ENCODE measurements at regions not wholly inside any gene's neighbourhood (a gene's known extent, or its start where the extent isn't known, plus 50 kb on each side); places are given as distances from the start of the nearest gene placed in this dataset.

DNA sequence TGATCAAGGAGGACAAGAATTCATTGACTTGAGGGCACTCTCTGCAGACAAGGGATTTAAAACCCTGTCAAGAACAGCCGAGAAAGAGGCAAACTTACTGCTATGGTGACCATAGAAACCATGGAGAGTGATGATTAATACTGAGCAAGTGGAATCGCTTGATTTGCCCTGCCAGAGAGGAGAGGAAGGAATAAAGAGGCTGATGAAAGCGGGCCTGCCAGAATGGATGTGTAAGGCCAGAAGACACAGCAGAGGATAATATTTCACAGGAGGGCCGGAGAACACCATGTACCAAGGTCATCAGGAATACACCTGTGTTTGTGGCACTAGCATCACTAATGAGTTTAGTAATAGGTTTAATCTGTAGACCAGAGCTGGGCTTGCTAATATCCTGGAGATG is 221.8 kb upstream of the DCN start:
- CTCF ChIA-PET, result interaction anchor here (1.3 kb wide), 1 partner anchor 23 kb away, joined by 3 read pairs; no protein-coding TSS in a partner anchor
- no peaks in the 10 kb centered on the region for H3K9me3 Mint-ChIP-seq
- H3K4me3 Mint-ChIP-seq, result no peak overlapping the region
- H3K27ac Mint-ChIP-seq, result no peak overlapping the region
- intact Hi-C loops (cut with micrococcal nuclease), result no loop called here
- H3K4me1 Mint-ChIP-seq (ENCODE audit: low read depth), result peaks cover 7% of the 10 kb centered on the region
- no peak for DNase-seq
- H3K27me3 Mint-ChIP-seq (ENCODE audit: low read depth), result no peaks in the 10 kb centered on the region
- H3K36me3 Mint-ChIP-seq (ENCODE audit: low read depth), result no peaks in the 10 kb centered on the region

DNA sequence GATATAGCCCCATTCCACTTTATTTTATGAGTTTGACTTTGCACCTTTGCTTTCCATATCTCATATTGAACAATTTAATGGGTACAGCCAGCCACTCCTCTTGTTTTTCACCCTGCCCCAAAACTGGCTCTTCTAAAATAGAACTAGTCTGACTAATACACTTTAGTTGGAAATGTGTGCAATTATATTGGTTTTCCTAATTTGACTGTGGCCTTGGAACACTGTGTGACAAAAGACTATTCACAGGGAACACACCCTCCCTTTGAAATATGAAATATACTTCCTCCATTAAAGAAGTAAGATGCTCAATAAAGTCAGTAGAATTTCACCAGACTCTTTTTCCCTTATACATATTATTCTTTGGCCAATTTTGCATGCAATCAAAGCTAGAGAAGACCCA is 218.6 kb upstream of the DCN start:
- Mint-ChIP-seq H3K27me3 (ENCODE audit: low read depth) (no peaks in the 10 kb centered on the region), H3K9me3 (no peaks in the 10 kb centered on the region), H3K36me3 (ENCODE audit: low read depth) (no peaks in the 10 kb centered on the region), H3K4me3 (no peak overlapping the region), H3K4me1 (ENCODE audit: low read depth) (no peaks in the 10 kb centered on the region), H3K27ac (no peak overlapping the region)
- no peak for DNase-seq
- CTCF ChIA-PET, result interaction anchor here (1.4 to 1.5 kb wide), 2 partner anchors 13 to 19 kb away, joined by 5 to 7 read pairs; no protein-coding TSS in a partner anchor
- intact Hi-C loops (cut with micrococcal nuclease), result no loop called here

DNA sequence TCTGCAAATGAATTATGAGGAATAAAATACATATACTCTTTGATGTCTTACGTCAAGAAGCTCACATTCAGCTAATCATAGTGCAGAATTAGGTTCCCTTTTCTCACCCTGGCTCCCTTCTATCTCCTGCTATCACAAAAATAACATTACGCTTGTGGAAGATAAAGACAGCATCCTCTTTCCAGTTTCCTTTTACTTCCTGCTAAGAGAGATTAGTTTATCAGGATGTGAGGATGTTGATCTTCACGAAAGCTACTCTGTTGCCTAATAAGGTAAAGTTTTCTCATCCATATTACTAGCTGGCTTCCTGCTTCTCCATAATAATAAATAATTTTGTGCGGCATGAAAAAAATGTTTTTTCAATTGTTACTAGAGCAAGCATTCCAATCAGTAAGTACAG is 217.7 kb upstream of the DCN start:
- H3K27ac Mint-ChIP-seq, result no peak overlapping the region
- CTCF ChIA-PET, result interaction anchor here (1.4 to 1.5 kb wide), 2 partner anchors 14 to 18 kb away, joined by 5 to 7 read pairs; no protein-coding TSS in a partner anchor
- H3K4me1 Mint-ChIP-seq (ENCODE audit: low read depth), result no peaks in the 10 kb centered on the region
- H3K27me3 Mint-ChIP-seq (ENCODE audit: low read depth), result no peaks in the 10 kb centered on the region
- DNase-seq, result no peak
- H3K4me3 Mint-ChIP-seq, result no peak overlapping the region
- no peaks in the 10 kb centered on the region for H3K9me3 Mint-ChIP-seq
- H3K36me3 Mint-ChIP-seq (ENCODE audit: low read depth), result no peaks in the 10 kb centered on the region
- intact Hi-C loops (cut with micrococcal nuclease), result no loop called here

DNA sequence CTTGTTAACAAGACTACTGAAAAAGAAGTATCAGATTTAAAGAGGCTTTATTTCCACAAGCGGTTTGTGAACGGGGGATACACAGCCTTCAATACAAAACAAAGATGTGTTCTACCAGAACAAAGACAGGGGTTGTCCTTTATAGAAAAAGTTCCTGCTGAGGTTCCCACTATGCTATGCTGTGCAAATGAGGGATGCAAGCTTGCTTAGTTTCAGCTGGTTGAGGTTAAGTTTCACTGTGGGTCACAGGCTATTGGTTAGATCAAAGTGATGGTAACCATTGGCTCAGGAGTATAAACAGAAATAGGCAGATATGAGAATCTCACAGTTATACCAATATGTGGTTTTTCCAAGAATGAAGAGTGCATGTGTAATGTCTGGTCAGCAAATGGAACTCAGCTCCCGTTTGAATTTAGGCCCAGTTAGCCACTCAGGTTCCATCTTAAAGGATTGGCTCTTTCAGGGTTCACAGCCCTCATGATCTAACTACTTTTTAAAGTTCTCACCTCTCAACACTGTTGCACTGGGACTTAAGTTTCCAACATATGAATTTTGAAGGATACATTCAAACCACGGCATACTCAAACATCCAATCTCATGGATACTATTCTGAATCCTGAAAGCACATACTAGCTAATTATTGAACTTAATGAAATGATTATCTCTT is 215.4 kb upstream of the DCN start:
- H3K9me3 Mint-ChIP-seq, result no peaks in the 10 kb centered on the region
- H3K27me3 Mint-ChIP-seq (ENCODE audit: low read depth), result no peaks in the 10 kb centered on the region
- intact Hi-C loops (cut with micrococcal nuclease), result no loop called here
- no peak for DNase-seq
- H3K4me1 Mint-ChIP-seq (ENCODE audit: low read depth), result no peaks in the 10 kb centered on the region
- CTCF ChIA-PET, result no interaction called here
- H3K4me3 Mint-ChIP-seq, result no peak overlapping the region
- no peak overlapping the region for H3K27ac Mint-ChIP-seq
- no peaks in the 10 kb centered on the region for H3K36me3 Mint-ChIP-seq (ENCODE audit: low read depth)

DNA sequence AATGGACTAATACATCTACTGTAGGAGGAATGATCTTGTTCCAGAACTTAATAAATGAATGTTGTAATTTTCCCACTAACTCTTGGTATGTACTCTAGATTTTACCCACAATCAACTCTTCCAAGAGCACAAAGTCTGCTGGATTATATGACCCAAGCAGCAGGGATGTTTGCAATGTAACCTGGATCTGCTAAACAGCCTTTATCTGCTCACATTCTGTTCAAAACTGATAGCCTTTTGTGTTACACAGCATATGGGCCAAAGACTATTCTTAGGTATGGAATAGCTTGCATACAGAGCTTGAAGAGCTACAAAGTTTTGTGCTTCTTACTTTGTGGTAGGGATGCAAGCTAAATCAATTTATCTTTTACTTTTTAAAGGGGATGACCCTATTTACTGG is 213.7 kb upstream of the DCN start:
- Mint-ChIP-seq H3K4me3 (no peak overlapping the region), H3K36me3 (ENCODE audit: low read depth) (no peaks in the 10 kb centered on the region), H3K4me1 (ENCODE audit: low read depth) (no peaks in the 10 kb centered on the region), H3K9me3 (peaks cover 4% of the 10 kb centered on the region), H3K27me3 (ENCODE audit: low read depth) (no peaks in the 10 kb centered on the region), H3K27ac (no peak overlapping the region)
- CTCF ChIA-PET, result interaction anchor here (1.7 kb wide), 1 partner anchor 14 kb away, joined by 11 read pairs; no protein-coding TSS in a partner anchor
- DNase-seq, result no peak
- intact Hi-C loops (cut with micrococcal nuclease), result no loop called here

DNA sequence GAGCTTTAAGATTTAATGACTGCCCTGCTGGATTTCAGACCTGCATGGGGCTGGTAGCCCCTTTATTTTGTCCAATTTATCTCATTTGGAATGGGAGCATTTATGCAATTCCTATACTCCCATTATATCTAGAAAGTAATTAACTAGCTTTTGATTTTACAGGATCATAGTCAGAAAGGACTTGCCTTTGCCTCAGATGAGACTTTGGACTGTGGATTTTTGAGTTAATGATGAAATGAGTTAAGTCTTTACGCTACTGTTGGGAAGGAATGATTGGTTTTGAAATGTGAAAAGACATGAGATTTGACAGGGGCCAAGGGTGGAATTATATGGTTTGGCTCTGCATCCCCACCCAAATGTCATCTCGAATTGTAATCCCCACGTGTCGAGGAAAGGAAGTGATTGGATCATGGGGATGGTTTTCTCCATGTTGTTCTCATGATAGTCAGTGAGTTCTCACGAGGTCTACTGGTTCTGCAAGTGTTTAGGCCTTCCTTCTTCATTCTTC is 213.1 kb upstream of the DCN start:
- H3K9me3 Mint-ChIP-seq, result peaks cover 4% of the 10 kb centered on the region
- no peaks in the 10 kb centered on the region for H3K36me3 Mint-ChIP-seq (ENCODE audit: low read depth)
- H3K27me3 Mint-ChIP-seq (ENCODE audit: low read depth), result no peaks in the 10 kb centered on the region
- H3K4me1 Mint-ChIP-seq (ENCODE audit: low read depth), result no peaks in the 10 kb centered on the region
- no peak overlapping the region for H3K4me3 Mint-ChIP-seq
- DNase-seq, result no peak
- intact Hi-C loops (cut with micrococcal nuclease), result no loop called here
- CTCF ChIA-PET, result interaction anchor here (0.6 to 1.7 kb wide), 3 partner anchors 13 to 866 kb away, joined by 3 to 11 read pairs (median 3); no protein-coding TSS in a partner anchor
- no peak overlapping the region for H3K27ac Mint-ChIP-seq

DNA sequence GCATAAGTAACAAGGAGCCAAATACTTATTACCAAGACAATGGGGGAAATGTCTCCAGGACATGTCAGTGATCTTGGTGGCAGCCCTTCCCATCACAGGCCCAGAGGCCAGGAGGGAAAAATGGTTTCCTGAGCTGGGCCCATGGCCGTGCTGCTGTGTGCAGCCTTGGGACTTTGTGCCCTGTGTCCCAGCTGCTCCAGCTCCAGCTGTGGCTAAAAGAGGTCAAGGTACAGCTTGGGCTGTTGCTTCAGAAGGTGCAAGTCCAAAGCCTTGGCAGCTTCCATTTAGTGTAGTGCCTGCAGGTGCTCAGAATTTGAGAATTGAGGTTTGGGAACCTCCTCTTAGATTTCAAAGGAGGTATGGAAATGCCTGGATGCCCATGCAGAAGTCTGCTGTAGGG is 212.3 kb upstream of the DCN start:
- Mint-ChIP-seq H3K9me3 (peaks cover 4% of the 10 kb centered on the region), H3K36me3 (ENCODE audit: low read depth) (no peaks in the 10 kb centered on the region), H3K27ac (no peak overlapping the region), H3K4me1 (ENCODE audit: low read depth) (no peaks in the 10 kb centered on the region), H3K4me3 (no peak overlapping the region), H3K27me3 (ENCODE audit: low read depth) (no peaks in the 10 kb centered on the region)
- intact Hi-C loops (cut with micrococcal nuclease), result no loop called here
- CTCF ChIA-PET, result interaction anchor here (0.6 kb wide), 2 partner anchors 15 to 867 kb away, joined by 3 read pairs; no protein-coding TSS in a partner anchor
- DNase-seq, result no peak

DNA sequence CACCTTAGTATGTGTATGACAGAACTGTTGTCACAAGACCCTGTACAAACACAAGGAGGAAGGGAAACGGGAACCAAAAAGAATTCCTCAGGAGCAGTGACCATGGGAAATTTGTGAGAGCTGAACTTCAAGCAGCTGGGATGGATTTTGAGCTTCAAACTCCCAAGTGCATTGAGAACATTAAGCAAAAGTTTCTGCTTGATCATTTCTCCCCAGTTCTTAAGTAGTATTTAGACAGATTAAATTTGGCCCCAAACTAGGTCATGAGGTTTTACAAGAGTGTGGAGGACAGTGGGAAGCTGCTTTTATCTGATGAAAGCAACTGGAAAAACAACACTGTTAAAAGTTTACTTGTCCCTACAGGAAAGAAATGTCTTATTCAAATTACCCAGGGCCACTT is 206.0 kb upstream of the DCN start:
- Mint-ChIP-seq H3K4me1 (ENCODE audit: low read depth) (no peaks in the 10 kb centered on the region), H3K4me3 (no peak overlapping the region), H3K27me3 (ENCODE audit: low read depth) (no peaks in the 10 kb centered on the region), H3K9me3 (peaks cover 4% of the 10 kb centered on the region), H3K27ac (no peak overlapping the region), H3K36me3 (ENCODE audit: low read depth) (no peaks in the 10 kb centered on the region)
- DNase-seq, result no peak
- CTCF ChIA-PET, result interaction anchor here (0.6 kb wide), 1 partner anchor 190 kb away, joined by 3 read pairs; no protein-coding TSS in a partner anchor
- intact Hi-C loops (cut with micrococcal nuclease), result no loop called here

DNA sequence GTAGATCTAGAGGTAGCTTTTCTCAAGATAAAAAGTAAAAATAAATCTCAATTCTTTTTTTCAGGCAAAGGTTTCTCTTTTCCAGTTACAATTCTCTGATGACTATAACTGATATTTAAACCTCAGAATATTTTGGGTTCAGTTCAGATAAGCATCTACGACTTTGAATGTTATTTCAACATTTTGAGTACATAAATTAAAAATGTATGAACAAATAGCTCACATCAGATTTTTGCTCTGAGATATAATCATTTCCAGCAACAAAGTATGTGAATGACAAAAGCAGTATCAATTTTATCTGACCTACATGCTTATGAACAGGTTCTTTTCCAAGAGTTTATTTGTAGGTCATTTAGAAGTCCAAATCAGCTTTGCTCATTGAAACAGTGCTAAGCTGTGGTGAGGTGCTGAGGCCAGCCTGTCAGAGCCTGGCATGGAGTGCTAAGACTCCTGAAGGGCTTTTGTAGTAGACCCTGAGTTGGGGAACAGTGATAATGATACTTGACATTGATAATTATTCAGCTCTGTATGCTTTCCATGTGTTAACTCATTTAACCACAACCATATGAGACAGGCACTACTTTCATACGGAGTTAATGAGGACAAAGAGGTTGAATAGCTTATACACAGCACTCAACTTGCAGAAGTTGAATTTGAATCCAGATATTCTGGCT is 205.0 kb upstream of the DCN start:
- DNase-seq, result no peak
- H3K4me3 Mint-ChIP-seq, result no peak overlapping the region
- H3K9me3 Mint-ChIP-seq, result peaks cover under 1% of the 10 kb centered on the region
- CTCF ChIA-PET, result no interaction called here
- intact Hi-C loops (cut with micrococcal nuclease), result loop anchor here (2.0 kb wide), 1 partner anchor 15 kb away; no protein-coding TSS in a partner anchor
- no peaks in the 10 kb centered on the region for H3K36me3 Mint-ChIP-seq (ENCODE audit: low read depth)
- H3K27ac Mint-ChIP-seq, result no peak overlapping the region
- H3K4me1 Mint-ChIP-seq (ENCODE audit: low read depth), result no peaks in the 10 kb centered on the region
- H3K27me3 Mint-ChIP-seq (ENCODE audit: low read depth), result no peaks in the 10 kb centered on the region

DNA sequence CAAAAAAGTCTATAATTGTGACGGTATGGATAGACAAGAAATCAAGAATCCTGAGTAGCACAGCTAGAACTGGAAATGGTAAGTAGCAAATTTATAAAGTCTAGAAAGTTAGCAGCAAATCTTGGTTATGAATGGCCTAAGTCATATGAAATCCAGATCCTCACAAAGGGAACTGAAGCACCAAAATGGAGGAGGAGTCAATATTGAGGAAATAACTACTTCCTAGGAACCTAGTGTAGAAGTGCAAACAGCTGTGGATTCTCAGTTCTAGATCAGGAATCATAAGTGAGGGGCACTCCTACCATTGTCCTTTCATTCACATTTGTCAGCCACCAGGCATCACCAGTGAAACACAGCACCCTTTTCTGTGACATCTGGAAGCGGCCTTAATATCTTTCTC is 202.2 kb upstream of the DCN start:
- Mint-ChIP-seq H3K9me3 (no peaks in the 10 kb centered on the region), H3K27ac (no peak overlapping the region), H3K36me3 (ENCODE audit: low read depth) (no peaks in the 10 kb centered on the region), H3K4me1 (ENCODE audit: low read depth) (peaks cover 5% of the 10 kb centered on the region), H3K27me3 (ENCODE audit: low read depth) (no peaks in the 10 kb centered on the region), H3K4me3 (no peak overlapping the region)
- no peak for DNase-seq
- intact Hi-C loops (cut with micrococcal nuclease), result loop anchor here (5.0 kb wide), 5 partner anchors 192 to 1117 kb away; no protein-coding TSS in a partner anchor
- CTCF ChIA-PET, result interaction anchor here (1.1 kb wide), 1 partner anchor 23 kb away, joined by 4 read pairs; no protein-coding TSS in a partner anchor

DNA sequence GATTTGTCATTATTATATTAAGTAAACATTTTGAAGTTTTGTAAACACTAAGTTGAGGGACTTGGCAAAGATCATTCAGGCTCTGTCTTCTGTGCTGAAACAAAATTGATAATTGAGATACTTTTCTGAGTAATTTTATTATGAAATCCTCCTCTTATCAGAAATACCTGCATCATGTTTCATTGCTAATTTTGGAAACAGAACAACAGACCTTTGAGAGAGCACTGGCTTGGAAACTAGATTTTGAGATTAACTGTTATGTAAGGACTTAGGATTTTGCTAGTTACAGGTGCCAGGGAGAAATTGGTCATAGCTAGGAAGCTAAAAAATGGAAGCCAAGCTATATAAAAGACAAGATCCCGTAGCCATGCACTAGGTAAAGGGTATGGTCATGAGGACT is 201.7 kb upstream of the DCN start:
- no peak overlapping the region for H3K27ac Mint-ChIP-seq
- CTCF ChIA-PET, result interaction anchor here (0.6 to 1.1 kb wide), 2 partner anchors 24 to 189 kb away, joined by 4 to 6 read pairs; no protein-coding TSS in a partner anchor
- no peak for DNase-seq
- intact Hi-C loops (cut with micrococcal nuclease), result loop anchor here (5.0 kb wide), 5 partner anchors 193 to 1118 kb away; no protein-coding TSS in a partner anchor
- H3K36me3 Mint-ChIP-seq (ENCODE audit: low read depth), result no peaks in the 10 kb centered on the region
- H3K9me3 Mint-ChIP-seq, result no peaks in the 10 kb centered on the region
- H3K4me1 Mint-ChIP-seq (ENCODE audit: low read depth), result peaks cover 5% of the 10 kb centered on the region
- no peaks in the 10 kb centered on the region for H3K27me3 Mint-ChIP-seq (ENCODE audit: low read depth)
- H3K4me3 Mint-ChIP-seq, result no peak overlapping the region

DNA sequence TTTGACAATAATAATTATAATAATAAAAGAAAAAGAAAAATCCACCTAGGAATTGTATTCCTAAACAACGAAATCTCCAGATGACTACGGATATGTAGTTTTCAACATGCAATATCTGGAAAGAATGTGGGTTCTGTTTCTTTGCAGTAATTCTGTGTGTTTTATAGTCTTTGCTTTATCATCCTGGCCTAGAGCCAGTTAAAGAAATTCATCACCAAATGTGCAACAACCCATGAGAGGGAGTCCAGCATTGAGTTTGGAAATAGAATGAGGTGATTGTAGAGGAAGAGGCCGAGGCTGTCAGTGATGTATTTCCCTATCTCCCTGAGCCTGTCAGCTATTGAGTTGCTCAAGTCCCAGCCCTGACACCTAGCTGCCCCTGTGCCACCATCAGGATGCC is 200.5 kb upstream of the DCN start:
- no peak overlapping the region for H3K27ac Mint-ChIP-seq
- no peaks in the 10 kb centered on the region for H3K27me3 Mint-ChIP-seq (ENCODE audit: low read depth)
- no peaks in the 10 kb centered on the region for H3K9me3 Mint-ChIP-seq
- no peak overlapping the region for H3K4me3 Mint-ChIP-seq
- no peak for DNase-seq
- CTCF ChIA-PET, result interaction anchor here (0.6 to 2.5 kb wide), 18 partner anchors 10 to 1272 kb away, joined by 3 to 17 read pairs (median 6); partner anchors contain the start of gene BTG1
- no peaks in the 10 kb centered on the region for H3K36me3 Mint-ChIP-seq (ENCODE audit: low read depth)
- peaks cover 5% of the 10 kb centered on the region for H3K4me1 Mint-ChIP-seq (ENCODE audit: low read depth)
- intact Hi-C loops (cut with micrococcal nuclease), result loop anchor here (2.0 to 5.0 kb wide), 7 partner anchors 194 to 1119 kb away; no protein-coding TSS in a partner anchor

Data from activated naive CD4-positive, alpha-beta T cell treated with anti-CD3 and anti-CD28 coated beads for 36 hours (primary cell).